ENCODE measurements at regions not wholly inside any gene's neighbourhood (a gene's known extent, or its start where the extent isn't known, plus 50 kb on each side); places are given as distances from the start of the nearest gene placed in this dataset.
"Not testable (repeated sequence)": the region's sequence is repeated elsewhere in the genome, so short reads cannot be mapped to it uniquely, and the experiment has no call there.

DNA sequence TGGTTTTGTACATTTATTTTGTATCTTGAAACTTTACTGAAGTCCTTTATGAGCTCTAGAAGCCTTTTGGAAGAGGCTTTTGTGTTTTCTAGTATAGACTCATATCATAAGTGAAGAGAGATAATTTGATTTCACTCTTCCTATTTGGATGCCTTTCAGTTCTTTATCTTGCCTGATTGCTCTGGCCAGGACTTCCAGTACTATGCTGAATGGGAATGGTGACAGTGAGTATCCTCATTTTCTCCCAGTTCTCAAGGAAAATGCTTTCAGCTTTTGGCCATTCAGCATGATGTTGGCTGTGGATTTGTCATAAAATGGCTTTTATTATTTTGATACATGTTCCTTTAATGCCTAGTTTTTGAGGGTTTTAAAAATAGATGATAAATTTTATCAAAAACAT lies 1061.3 kb downstream of the STPG2 start:
- no peak for DNase-seq (ENCODE audit: low read depth, low spot score)
- in situ Hi-C loops (cut with HindIII; ENCODE audit: low pct_unique_long_range_greater_than_20kb, low sequenced_read_pairs), result no loop called here

DNA sequence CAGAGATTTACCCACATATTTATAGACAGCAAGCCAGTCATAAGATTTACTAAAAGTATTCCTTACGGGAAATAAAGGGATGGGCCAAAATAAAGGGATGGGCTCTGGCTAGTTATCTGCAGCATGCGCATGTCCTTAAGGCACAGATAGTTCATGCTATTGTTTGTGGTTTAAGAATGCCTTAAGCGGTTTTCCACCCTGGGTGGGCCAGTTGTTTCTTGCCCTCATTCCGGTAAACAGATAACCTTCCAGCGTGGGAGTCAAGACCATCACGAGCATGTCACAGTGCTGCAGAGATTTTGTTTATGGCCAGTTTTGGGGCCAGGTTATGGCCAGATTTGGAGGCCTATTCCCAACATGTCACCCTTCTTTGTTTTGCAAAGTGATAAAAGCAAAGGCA lies 1046.2 kb downstream of the STPG2 start:
- DNase-seq (ENCODE audit: low read depth, low spot score); in situ Hi-C loops (cut with HindIII; ENCODE audit: low pct_unique_long_range_greater_than_20kb, low sequenced_read_pairs): not testable (repeated sequence)

DNA sequence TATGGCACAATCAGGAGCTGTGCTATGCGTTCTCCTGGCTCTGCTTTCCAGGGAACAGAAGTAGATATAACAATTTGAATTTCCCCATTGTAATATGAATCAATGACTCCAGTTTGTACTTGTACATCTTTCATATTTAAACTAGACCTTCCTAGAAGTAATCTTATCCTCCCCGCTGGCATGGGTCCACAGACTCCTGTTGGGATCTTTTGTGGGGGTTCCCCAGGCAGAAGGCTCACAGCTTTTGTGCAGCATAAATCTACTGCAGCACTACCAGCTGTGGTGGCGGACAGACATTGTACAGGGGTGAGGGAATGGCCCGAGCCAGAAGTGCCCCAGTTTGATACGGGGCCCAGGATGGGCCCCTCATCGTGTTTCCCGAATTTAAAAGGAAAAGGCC lies 1042.1 kb downstream of the STPG2 start:
- DNase-seq (ENCODE audit: low read depth, low spot score); in situ Hi-C loops (cut with HindIII; ENCODE audit: low pct_unique_long_range_greater_than_20kb, low sequenced_read_pairs): not testable (repeated sequence)

DNA sequence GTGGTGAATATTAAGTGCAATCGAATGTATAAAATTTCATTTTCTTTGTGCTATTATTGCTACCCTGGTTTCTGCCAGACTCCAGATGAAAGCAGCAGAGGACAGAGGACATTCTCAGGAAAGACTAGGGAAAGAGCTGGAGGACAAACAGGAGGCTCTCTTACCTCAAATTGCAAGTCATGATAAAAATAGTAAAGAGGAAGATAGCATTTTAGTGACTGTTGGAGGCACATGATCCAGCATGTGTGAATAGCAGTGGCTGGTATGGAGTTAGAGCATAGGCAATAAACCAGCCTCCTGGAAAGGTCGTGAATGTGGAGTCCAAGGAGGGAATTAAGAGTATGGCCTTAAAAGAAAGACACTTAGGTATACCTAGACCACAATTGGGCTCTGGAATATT lies 1040.0 kb downstream of the STPG2 start:
- no peak for DNase-seq (ENCODE audit: low read depth, low spot score)
- in situ Hi-C loops (cut with HindIII; ENCODE audit: low pct_unique_long_range_greater_than_20kb, low sequenced_read_pairs), result no loop called here

DNA sequence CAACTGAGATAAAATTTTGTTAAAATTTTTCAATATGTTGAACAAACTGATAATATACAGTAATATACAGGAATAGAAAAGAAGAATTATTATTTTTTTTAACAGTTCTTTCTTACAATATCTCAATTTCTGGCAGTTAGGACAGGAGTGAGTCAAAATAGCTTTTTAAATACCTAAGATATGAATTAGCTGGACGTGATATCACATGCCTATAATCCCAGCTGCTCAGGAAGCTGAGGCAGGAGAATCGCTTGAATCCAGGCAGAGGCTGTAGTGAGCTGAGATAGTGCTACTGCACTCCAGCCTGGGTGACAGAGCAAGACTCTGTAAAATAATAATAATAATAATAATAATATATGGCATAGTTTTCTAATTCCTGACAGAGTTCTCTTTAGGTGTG lies 1039.3 kb downstream of the STPG2 start:
- no peak for DNase-seq (ENCODE audit: low read depth, low spot score)
- in situ Hi-C loops (cut with HindIII; ENCODE audit: low pct_unique_long_range_greater_than_20kb, low sequenced_read_pairs), result no loop called here

DNA sequence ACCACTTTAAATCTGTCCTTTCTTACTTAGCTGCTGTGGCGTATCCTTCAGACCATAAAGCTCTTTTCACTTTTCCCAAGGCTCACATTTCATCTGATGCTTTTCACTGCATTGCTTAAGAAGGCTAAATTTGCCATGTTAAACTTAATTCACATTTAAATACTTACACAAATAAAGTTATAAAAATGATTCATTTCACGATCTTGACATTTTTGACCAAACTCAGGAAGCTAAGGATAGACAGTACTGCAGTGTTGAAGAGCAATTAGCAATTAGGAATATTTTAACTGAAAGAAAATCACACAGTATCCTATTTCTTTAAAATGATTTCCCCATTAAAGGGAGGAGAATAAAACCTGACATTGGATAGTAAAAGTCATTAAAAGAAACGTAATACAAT lies 1038.6 kb downstream of the STPG2 start:
- in situ Hi-C loops (cut with HindIII; ENCODE audit: low pct_unique_long_range_greater_than_20kb, low sequenced_read_pairs), result no loop called here
- no peak for DNase-seq (ENCODE audit: low read depth, low spot score)

DNA sequence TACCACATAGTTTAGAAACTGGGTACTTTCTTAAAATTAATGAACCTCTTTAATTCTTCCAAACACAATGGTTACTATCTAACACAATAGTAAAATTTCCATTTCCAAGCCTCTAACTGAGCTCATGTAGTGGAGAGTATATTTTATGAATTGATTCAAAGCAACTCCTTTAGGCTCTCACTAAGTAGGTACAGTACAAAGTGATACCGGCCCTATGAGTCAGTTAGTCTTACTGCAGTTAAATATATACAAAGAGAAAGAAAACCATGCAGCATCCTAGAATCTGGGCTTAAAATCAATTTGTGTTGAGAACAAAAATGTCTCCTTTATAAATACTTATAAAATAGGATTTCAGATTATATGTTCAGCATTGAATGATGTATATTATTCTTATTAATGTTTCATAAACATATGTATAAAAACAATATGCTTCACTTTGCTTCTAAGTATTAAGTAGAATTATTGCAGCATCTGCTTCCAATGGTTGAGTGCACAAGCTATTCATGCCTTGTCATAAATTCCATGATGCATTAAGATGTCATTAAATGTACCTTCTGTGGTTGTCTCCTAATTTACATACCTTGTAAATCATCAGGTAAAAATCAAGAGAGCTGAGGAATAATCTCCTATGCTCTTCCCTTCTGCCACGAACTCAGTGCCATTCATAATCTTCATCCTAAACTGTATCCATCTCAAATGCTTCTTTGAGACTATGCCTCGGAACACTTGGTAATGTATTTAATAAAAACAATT lies 1037.8 kb downstream of the STPG2 start:
- in situ Hi-C loops (cut with HindIII; ENCODE audit: low pct_unique_long_range_greater_than_20kb, low sequenced_read_pairs), result no loop called here
- DNase-seq (ENCODE audit: low read depth, low spot score), result no peak

DNA sequence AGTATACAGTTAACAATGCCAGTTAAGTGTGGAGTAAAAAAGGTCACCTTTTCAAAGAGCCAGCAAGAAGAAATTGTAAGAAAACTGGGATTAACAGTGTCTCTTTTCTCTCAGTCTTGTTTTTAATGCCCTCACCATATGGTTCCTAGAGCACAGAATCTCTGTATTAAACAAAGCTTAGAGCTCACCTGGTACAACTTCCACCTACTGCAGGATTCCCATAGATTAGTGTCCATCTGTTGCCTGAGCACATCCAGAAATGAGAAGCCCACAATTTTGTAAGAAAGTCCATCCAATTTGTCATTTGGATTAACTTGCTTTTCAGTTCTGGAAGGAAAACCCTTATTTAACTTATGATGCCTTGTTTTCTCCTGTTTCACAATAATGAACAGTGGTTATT lies 1037.1 kb downstream of the STPG2 start:
- in situ Hi-C loops (cut with HindIII; ENCODE audit: low pct_unique_long_range_greater_than_20kb, low sequenced_read_pairs), result no loop called here
- DNase-seq (ENCODE audit: low read depth, low spot score), result no peak

DNA sequence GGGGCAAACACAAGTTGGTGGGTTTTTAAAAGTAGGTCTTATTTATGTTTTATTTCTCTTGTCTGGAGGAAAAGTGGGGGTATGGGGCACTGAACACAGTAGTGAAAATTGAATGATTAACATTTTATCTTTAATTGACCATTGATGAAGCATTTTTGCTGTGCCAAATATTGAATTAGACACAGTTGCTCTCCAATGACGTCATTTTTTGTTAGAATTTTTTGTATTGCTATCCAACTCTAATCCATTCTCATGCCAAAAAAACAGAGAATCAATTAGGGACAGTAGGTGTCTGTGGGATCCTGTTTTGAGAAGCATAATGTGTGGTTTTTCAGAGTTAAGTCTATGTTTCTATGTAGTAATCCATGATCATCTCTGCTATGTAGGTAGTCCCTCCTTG lies 1032.8 kb downstream of the STPG2 start:
- no peak for DNase-seq (ENCODE audit: low read depth, low spot score)
- in situ Hi-C loops (cut with HindIII; ENCODE audit: low pct_unique_long_range_greater_than_20kb, low sequenced_read_pairs), result no loop called here

DNA sequence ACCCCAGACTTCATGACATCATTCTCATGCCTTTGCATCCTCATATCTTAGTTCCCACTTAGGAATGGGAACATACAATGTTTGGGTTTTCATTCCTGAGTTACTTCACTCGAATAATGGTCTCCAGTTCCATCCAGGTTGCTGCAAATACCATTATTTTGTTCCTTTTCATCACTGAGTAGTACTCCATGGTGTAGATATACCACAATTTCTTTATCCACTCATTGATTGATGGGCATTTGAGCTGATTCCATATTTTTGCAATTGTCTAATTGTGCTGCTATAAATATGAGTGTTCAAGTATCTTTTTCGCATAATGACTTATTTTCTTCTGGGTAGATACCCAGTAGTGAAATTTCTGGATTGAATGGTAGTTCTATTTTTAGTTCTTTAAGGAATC lies 1026.8 kb downstream of the STPG2 start:
- DNase-seq (ENCODE audit: low read depth, low spot score), result no peak
- in situ Hi-C loops (cut with HindIII; ENCODE audit: low pct_unique_long_range_greater_than_20kb, low sequenced_read_pairs), result no loop called here

DNA sequence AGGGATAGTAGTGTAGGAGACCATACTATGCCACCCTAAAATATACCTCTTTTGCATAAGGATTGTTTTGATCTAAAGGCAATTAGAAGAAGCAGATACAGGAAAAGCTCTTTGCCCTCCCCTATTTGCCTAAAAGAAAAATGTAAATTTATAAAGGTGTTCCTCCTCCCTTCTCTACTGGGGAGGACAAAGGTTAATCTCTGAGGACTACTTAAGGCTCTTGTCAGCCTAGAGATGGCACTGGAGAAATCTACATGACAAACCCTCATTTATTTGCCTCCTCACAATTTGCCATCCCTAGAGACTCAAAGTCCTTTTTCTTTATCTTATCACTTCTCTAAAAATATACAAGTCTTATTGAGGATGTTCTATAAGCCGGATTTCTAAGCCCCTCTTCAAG lies 1021.8 kb downstream of the STPG2 start:
- in situ Hi-C loops (cut with HindIII; ENCODE audit: low pct_unique_long_range_greater_than_20kb, low sequenced_read_pairs), result no loop called here
- DNase-seq (ENCODE audit: low read depth, low spot score), result no peak

DNA sequence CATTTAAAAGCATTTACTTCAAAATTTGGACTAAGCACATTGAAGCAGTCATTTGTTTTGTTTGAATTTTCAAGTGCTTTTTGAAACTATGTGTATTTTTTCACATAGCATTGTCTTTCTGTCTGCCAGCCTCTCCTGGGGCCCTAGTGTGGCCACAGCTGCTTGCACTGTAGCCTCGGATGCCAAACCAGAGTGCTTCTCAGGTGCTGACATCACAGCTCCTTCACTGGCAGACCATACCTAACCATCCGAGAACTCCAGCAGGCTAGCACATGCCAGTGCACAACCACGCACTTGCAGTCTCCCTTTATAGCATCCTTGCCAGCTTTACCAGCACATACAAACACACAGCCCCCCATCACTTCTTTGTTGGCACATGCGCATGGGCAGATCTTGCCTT lies 1019.7 kb downstream of the STPG2 start:
- in situ Hi-C loops (cut with HindIII; ENCODE audit: low pct_unique_long_range_greater_than_20kb, low sequenced_read_pairs), result no loop called here

DNA sequence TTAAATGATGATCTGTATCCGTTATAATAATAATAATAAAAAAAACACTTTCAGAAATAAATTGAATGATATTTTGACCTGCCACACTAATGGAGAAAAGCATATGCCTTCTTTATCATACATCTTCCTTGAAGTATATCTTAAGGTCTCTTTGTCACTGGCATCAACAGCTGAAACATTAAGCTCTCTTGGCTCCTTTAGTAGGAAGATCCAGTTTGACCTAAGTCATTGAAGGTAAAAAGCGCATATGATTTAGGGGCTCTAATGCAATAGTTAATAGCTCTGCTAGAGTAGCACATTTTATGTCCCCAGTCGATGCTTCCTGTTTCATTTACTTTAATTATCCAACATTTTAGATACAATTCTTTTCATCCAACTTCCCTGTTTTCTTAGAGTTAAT lies 1010.8 kb downstream of the STPG2 start:
- in situ Hi-C loops (cut with HindIII; ENCODE audit: low pct_unique_long_range_greater_than_20kb, low sequenced_read_pairs), result no loop called here
- DNase-seq (ENCODE audit: low read depth, low spot score), result no peak

More for the DNA sequence above, 1019.7 kb downstream of the STPG2 start:
- no peak for DNase-seq (ENCODE audit: low read depth, low spot score)

DNA sequence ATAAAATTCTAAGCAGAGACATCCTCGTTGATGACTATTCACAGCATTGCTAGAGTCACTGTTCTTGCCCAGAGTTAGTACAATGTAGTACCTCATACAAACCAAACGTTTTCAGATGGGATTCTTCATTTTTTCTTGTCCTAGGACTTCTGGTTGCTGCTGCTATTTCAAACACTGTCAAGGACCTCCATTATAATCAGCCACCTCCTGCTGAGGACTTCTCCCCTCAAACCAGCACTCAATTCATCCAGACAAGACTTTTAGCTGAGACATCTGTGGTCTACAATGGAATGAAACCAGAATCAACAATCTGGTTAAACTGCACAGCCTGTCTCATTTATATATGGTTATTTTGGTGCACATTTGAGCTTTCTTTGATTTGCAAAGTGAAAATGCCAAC lies 1008.8 kb downstream of the STPG2 start:
- DNase-seq (ENCODE audit: low read depth, low spot score), result no peak
- in situ Hi-C loops (cut with HindIII; ENCODE audit: low pct_unique_long_range_greater_than_20kb, low sequenced_read_pairs), result no loop called here

DNA sequence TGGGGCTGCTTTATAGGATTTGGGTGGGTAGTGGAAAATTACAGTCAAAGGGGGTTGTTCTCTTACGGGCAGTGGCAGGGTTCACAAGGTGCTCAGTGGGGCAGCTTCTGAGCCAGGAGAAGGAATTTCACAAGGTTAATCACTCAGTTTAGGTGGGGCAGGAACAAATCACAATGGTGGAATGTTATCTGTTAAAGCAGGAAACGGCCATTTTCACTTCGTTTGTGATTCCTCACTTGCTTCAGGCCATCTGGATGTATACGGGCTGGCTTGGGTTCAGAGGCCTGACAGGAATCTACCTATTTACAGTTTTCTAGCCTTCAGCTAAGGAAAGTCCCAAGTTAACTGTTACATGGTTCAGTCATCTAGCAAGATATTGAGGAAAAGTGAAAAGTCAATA lies 1003.5 kb downstream of the STPG2 start:
- DNase-seq (ENCODE audit: low read depth, low spot score), result no peak
- in situ Hi-C loops (cut with HindIII; ENCODE audit: low pct_unique_long_range_greater_than_20kb, low sequenced_read_pairs), result no loop called here

DNA sequence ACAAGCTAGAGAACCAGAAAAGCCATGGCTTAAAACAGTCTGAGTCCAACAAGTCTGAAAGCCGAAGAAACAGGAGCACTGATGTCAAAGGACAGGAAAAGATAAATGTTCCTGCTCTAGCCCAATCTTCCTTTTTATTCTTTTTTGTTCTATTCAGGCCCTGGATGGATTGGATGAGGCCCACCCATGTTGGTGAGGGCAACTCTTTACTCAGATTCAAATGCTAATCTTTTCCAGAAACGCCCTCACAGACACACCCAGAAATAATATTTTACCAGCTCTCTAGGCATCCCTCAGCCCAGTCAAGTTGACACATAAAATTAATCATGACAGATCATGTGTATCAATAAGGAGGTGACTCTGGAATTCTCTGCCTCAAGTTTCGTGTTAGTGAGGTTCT lies 1002.7 kb downstream of the STPG2 start:
- in situ Hi-C loops (cut with HindIII; ENCODE audit: low pct_unique_long_range_greater_than_20kb, low sequenced_read_pairs), result no loop called here

DNA sequence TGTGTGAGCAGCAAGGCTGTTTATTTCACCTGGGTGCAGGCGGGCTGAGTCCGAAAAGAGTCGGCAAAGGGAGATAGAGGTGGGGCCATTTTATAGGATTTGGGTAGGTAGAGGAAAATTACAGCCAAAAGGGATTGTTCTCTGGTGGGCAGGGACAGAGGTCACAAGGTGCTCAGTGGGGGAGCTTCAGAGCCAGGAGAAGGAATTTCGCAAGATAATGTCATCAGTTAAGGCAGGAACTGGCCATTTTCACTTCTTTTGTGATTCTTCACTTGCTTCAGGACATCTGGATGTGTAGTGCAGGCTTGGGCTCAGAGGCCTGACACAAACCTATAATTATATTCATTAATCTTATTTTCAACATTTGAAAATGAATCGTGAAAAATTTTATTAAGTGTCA lies 1001.9 kb downstream of the STPG2 start:
- in situ Hi-C loops (cut with HindIII; ENCODE audit: low pct_unique_long_range_greater_than_20kb, low sequenced_read_pairs); DNase-seq (ENCODE audit: low read depth, low spot score): not testable (repeated sequence)

More for the DNA sequence above, 1002.7 kb downstream of the STPG2 start:
- DNase-seq (ENCODE audit: low read depth, low spot score), result no peak

DNA sequence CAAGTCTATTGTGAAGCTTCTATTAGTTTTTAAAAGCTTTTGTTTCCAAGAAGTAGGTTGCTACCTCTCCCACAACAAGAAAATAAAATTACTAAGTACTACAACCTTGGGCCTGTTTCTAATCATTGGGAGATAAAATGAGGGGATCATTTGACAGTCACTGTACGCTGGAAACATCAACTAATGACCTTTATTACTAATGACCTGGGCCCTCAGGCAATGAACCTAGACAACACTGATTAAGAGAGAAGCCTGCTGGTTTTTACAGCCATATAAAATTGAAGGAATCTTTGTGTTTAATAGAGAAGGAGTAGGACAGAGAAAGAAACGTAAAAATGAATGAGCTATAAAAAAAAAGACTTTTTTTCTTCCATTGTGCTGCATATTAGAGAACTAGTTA lies 1000.9 kb downstream of the STPG2 start:
- no peak for DNase-seq (ENCODE audit: low read depth, low spot score)
- in situ Hi-C loops (cut with HindIII; ENCODE audit: low pct_unique_long_range_greater_than_20kb, low sequenced_read_pairs), result no loop called here

DNA sequence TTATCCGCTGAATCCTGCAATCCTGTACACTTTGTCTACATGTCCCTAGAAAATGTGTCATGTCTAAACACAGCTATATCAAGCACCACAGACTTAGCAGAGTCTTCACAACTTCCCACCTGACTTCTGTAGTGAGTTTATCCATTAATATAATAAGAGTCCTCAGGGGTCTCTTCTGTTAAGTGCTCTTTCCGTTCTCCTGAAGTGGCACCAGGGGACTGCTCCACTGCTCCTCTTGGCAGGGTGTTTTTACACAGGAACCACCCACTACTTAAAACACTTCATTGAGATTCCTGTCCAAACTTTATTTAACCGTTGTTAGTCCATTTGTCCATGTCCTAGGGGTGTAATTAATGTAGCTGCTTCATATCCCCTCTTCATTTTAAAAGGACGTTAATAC lies 1000.4 kb downstream of the STPG2 start:
- in situ Hi-C loops (cut with HindIII; ENCODE audit: low pct_unique_long_range_greater_than_20kb, low sequenced_read_pairs), result no loop called here
- DNase-seq (ENCODE audit: low read depth, low spot score), result no peak

DNA sequence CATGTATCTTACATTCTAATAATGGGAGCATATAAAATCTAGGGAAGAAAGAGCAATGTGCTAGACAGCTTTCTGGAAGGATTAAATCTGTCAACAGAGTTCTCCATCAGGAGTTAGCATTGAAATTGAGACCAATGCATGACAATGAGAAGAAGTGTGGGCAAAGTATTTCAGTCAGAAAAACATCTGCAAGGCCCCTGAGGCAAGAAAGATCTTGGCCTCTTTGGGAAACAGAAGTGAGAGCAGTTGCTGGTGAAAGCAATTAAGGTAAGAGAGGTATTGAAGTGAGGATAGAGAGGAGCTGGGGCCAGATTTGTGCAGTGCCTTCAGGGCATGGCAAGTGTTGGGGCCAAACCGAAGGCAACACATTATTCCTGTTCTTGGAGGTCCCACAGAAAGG lies 999.1 kb downstream of the STPG2 start:
- in situ Hi-C loops (cut with HindIII; ENCODE audit: low pct_unique_long_range_greater_than_20kb, low sequenced_read_pairs), result no loop called here
- no peak for DNase-seq (ENCODE audit: low read depth, low spot score)
